ENCODE measurements at regions not wholly inside any gene's neighbourhood (a gene's known extent, or its start where the extent isn't known, plus 50 kb on each side); places are given as distances from the start of the nearest gene placed in this dataset.
"Not testable (repeated sequence)": the region's sequence is repeated elsewhere in the genome, so short reads cannot be mapped to it uniquely, and the experiment has no call there.

- in situ Hi-C loops (cut with HindIII; ENCODE audit: low pct_ligation_motif_present, low pct_unique_long_range_greater_than_20kb, low sequenced_read_pairs): no loop called here
- no peak for DNase-seq
These were observed 264.7 kb upstream of the ZRANB2 start for GRCh38 chr1:71345491-71345890.

DNA sequence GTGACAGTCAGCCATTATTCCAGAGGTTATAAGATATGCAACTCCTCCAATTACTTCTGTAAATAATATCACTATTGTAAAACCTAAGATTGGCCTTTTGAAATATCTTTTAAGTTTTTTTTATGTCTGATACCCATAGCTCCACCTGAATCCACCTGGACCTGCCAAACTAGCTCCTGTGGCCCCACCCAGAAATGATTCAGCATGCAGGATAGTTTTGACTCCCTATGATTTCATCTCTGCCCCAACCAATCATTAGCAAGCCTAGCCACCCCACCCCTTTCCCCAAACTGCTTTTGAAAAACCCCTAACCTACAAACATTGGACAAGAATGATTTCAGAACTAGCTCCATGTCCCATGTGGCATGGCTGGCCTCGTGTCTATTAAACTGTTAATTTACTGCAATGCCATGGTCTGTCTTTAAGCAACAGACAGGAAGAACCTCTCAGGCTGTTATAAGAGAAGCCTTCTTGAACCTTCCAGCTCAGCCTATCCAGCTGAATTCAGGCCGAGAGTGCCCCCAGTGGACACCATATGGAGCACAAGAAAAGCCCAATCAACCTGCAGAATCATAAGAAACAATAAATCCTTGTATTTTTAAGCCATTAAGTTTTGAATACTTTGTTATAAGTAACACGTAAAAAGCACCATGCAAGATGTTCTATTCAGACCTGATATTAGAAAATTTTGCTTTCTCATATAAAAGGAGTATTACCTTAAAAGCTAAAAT, 263.0 kb upstream of the ZRANB2 start:
- in situ Hi-C loops (cut with HindIII; ENCODE audit: low pct_ligation_motif_present, low pct_unique_long_range_greater_than_20kb, low sequenced_read_pairs): no loop called here
- DNase-seq: no peak

DNA sequence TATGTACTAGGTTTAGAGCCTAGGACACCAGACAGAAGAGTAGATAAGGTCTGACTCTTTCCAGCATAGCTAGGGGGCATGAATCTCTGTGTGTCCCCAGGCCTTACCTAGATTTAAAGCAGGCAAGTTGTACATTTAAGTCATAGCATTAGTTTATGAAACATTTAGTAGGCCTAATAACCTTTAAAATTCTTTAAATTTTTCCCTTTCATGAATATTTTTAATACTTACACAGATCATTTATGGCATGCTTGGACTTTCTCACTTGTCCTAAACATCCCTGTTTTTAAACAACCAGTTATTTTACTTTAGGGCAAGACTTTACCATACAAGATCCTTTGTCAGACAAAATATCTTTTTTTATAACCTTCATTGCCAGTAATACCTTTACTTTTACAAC, 258.4 kb upstream of the ZRANB2 start:
- DNase-seq: no peak
- in situ Hi-C loops (cut with HindIII; ENCODE audit: low pct_ligation_motif_present, low pct_unique_long_range_greater_than_20kb, low sequenced_read_pairs): no loop called here

GRCh38 chr1:71330991-71331390, 250.2 kb upstream of the ZRANB2 start:
- in situ Hi-C loops (cut with HindIII; ENCODE audit: low pct_ligation_motif_present, low pct_unique_long_range_greater_than_20kb, low sequenced_read_pairs): no loop called here
- DNase-seq: no peak

- in situ Hi-C loops (cut with HindIII; ENCODE audit: low pct_ligation_motif_present, low pct_unique_long_range_greater_than_20kb, low sequenced_read_pairs): no loop called here
- no peak for DNase-seq
These were observed 243.9 kb upstream of the ZRANB2 start for GRCh38 chr1:71324671-71325267.

DNA sequence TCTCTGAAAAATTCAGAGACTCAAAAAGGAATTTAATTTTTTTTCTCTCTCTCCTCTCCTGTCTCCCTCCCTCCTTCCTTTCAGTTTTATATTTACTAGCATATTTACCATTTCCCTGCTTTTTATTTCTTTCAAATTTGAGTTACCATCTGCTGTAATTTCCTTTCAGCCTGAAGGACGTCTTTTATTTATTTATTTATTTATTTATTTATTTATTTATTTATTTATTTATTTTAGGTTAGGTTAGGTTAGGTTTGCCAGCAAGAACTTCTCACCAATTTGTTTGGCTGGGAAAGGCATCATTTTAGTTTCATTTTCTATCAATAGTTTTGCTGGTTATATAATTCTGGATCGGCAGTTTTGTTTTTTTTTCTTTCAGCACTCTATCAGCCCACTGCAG, 231.7 kb upstream of the ZRANB2 start:
- DNase-seq: peak; percentile 11
- in situ Hi-C loops (cut with HindIII; ENCODE audit: low pct_ligation_motif_present, low pct_unique_long_range_greater_than_20kb, low sequenced_read_pairs): no loop called here

- in situ Hi-C loops (cut with HindIII; ENCODE audit: low pct_ligation_motif_present, low pct_unique_long_range_greater_than_20kb, low sequenced_read_pairs): no loop called here
- no peak for DNase-seq
These were observed 230.5 kb upstream of the ZRANB2 start for GRCh38 chr1:71311376-71311775.

DNA sequence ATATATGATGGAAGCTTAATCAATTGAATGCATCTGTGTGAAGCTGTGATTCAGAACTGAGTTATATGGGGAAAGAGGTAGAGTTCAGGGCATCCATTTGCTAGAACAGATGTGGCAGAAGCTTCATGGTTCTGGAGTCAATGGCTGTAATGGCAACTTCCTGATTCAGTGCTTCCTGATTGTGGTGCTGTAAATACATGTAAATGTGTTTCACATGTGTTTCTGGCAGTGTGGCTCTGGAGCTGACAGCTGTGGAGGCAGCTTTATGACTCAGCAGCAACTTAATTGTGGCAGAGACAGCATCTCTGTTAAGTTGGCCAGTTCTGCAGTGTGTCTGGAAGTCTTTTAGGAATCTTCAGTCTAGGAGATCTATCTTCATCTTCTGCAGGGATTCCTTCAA, 226.6 kb upstream of the ZRANB2 start:
- in situ Hi-C loops (cut with HindIII; ENCODE audit: low pct_ligation_motif_present, low pct_unique_long_range_greater_than_20kb, low sequenced_read_pairs): no loop called here
- no peak for DNase-seq

- no peak for DNase-seq
- in situ Hi-C loops (cut with HindIII; ENCODE audit: low pct_ligation_motif_present, low pct_unique_long_range_greater_than_20kb, low sequenced_read_pairs): no loop called here
These were observed 223.3 kb upstream of the ZRANB2 start for GRCh38 chr1:71304125-71304524.

DNA sequence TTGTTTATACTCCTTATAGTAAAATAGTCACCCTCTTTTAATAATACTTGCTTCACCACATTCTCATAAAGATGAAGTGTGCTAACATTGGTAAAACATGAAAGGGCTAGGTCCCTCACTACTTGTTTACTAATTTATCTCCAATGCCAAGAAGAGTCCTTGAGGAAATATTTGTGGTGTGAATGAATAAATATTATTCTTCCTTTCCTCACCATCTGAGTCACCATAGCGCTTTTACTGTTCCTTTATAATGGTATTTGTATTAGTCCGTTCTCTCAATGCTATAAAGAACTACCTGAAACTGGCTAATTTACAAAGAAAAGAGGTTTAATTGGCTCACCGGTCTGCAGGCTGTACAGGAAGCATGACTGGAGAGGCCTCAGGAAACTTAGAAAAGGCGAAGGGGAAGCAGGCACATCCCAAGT, 222.8 kb upstream of the ZRANB2 start:
- in situ Hi-C loops (cut with HindIII; ENCODE audit: low pct_ligation_motif_present, low pct_unique_long_range_greater_than_20kb, low sequenced_read_pairs): no loop called here
- DNase-seq: no peak

DNA sequence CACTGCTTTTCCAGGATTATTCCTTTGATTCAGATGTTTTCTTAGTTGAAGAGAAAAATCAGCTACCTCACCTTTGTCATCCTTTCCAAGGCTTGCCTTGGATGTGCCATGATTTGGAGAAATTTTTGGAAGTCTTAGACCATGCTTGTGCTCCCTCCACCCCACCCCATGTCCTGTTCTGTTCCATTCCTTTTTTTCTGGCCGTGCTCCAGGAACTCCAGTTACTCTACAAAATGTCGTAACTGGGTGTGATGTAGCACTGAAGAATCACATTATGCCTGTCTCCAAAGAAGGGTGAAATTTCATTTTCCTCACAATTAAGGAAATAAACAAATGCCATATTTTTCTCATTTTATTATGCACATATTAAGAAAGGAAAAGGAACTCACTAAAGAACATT, 217.8 kb upstream of the ZRANB2 start:
- no peak for DNase-seq
- in situ Hi-C loops (cut with HindIII; ENCODE audit: low pct_ligation_motif_present, low pct_unique_long_range_greater_than_20kb, low sequenced_read_pairs): no loop called here

- no peak for DNase-seq
- in situ Hi-C loops (cut with HindIII; ENCODE audit: low pct_ligation_motif_present, low pct_unique_long_range_greater_than_20kb, low sequenced_read_pairs): no loop called here
These were observed 215.8 kb upstream of the ZRANB2 start for GRCh38 chr1:71296551-71297134.

- in situ Hi-C loops (cut with HindIII; ENCODE audit: low pct_ligation_motif_present, low pct_unique_long_range_greater_than_20kb, low sequenced_read_pairs): no loop called here
- DNase-seq: no peak
These were observed 214.5 kb upstream of the ZRANB2 start for GRCh38 chr1:71295350-71295749.

DNA sequence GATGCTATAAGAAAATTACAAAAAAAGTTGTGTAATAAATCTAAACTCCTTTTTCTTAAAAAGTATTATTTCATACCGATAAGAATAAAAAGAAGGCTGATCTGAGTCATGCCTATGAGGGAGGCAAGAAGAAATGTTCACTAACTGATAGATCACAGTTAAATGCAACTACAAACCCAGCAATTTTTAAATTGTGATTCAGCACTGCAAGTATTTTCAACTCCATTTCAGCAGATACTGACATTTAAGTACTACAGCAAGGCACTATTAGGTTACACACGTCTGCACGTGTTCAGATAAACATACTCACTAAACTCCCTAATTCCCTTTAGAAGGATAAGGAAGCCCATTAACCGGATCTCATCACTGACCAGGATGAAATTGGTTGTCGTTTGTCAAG, 213.3 kb upstream of the ZRANB2 start:
- no peak for DNase-seq
- in situ Hi-C loops (cut with HindIII; ENCODE audit: low pct_ligation_motif_present, low pct_unique_long_range_greater_than_20kb, low sequenced_read_pairs): no loop called here

DNA sequence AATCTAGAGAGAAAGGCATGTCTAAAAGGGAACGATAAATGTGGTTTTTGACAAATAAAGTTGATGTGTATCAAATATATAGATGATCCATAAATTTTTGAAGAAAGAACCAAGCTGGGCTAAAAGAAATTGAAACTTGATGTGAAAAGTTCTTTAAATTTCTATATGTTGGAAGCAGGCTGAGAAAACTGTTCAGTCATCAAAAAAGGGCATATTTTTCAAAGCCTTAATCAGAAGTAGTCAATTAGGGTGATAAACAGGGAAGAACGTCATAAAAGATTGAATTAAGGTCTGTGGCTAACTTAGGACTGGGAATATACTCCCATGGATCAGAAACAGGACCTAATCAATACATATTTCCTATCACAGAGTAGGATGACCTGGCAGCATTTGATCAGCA, 211.4 kb upstream of the ZRANB2 start:
- no peak for DNase-seq
- in situ Hi-C loops (cut with HindIII; ENCODE audit: low pct_ligation_motif_present, low pct_unique_long_range_greater_than_20kb, low sequenced_read_pairs): no loop called here

DNA sequence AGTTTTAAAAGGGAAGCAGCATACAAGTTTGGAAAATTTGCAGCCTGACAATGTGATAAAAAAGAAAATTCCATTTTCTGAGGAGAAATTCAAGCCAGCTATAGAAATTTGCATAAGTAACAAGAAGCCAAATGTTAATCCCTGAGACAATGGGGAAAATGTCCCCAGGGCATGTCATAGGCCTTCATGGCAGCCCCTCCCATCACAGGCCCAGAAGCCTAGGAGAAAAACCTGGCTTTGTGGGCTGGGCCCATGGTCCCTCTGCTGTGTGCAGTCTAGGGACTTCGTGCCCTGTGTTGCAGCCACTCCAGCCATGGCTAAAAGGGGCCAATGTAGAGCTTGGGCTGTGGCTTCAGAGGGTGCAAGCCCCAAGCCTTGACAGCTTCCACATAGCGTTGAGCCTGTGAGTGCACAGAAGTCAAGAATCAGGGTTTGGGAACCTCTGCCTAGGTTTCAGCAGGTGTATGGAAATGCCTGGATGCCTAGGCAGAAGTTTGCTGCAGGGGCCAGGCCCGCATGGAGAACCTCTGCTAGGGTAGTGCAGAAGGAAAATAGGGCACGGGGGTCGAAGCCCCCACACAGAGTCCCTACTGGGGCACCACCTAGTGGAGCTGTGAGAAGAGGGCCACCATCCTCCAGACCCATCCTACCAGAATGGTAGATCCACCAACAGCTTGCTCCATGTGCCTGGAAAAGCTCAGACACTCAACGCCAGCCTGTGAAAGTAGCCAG, 209.8 kb upstream of the ZRANB2 start:
- DNase-seq: not testable (repeated sequence)

GRCh38 chr1:71285529-71285928, 204.7 kb upstream of the ZRANB2 start:
- in situ Hi-C loops (cut with HindIII; ENCODE audit: low pct_ligation_motif_present, low pct_unique_long_range_greater_than_20kb, low sequenced_read_pairs): no loop called here

More for the DNA sequence above, 209.8 kb upstream of the ZRANB2 start:
- in situ Hi-C loops (cut with HindIII; ENCODE audit: low pct_ligation_motif_present, low pct_unique_long_range_greater_than_20kb, low sequenced_read_pairs): not testable (repeated sequence)

DNA sequence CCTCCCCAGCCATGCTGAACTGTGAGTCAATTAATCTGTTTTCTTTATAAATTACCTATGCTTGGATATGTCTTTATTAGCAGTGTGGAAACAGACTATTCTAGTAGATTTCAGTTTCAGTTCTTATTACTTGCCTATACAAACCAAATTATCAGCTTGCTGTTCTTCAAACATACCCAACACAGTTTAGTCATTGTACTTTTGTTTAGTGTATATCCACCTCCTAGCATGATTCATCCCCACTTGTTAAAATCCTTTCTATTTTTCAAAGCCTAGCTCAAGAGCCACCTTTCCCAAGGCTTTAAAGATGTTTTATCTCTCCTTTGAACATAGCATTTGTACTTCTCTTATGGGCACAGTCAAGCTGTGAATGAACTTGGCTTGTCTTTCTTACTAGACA, 195.6 kb upstream of the ZRANB2 start:
- no peak for DNase-seq
- in situ Hi-C loops (cut with HindIII; ENCODE audit: low pct_ligation_motif_present, low pct_unique_long_range_greater_than_20kb, low sequenced_read_pairs): no loop called here

More at GRCh38 chr1:71285529-71285928, 204.7 kb upstream of the ZRANB2 start:
- DNase-seq: no peak

DNA sequence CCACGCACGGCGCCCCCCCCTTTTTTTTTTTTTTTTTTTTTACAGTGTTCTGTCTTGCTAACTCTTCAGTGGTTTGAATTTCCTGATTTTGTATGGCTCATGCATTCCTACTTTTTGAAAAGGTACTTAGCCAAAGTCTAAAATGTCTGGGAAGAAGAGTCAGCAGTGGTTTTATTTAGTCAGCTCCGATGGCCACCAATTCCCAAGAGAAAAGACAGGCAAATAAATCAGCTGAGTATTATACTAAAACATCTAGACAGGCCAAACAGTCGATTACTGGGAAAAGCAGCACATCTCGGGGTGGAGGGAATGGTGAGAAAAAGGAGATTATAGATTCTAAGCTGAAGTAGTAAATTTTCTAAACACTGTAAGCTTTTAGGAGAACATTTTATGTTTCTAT, 192.5 kb upstream of the ZRANB2 start:
- in situ Hi-C loops (cut with HindIII; ENCODE audit: low pct_ligation_motif_present, low pct_unique_long_range_greater_than_20kb, low sequenced_read_pairs): no loop called here
- DNase-seq: no peak
